BE2C (cell line): ENCODE measurements at regions not wholly inside any gene's neighbourhood (a gene's known extent, or its start where the extent isn't known, plus 50 kb on each side); places are given as distances from the start of the nearest gene placed in this dataset.

Experiments
- DNase-seq: peaks from one replicate; pipeline ENCODE4 v3.0.0-alpha.2; 2020
- H3K27me3 ChIP-seq: fragments of 250-450 bp; sonication (Bioruptor Pico); 2 replicates; pipeline ENCODE4 v1.5.1; 2020; ENCODE audit warnings: mild to moderate bottlenecking
- H3K36me3 ChIP-seq: fragments of 250-450 bp; sonication (Bioruptor Pico); 2 replicates; pipeline ENCODE4 v1.5.1; 2020; ENCODE audit warnings: mild to moderate bottlenecking
- H3K4me1 ChIP-seq: fragments of 250-450 bp; sonication (Bioruptor Pico); 2 replicates; pipeline ENCODE4 v1.5.1; 2020
- H3K4me3 ChIP-seq: 2 replicates; pipeline ENCODE4 v1.5.1; 2011; ENCODE audit warnings: low read depth, low read length
- H3K9me3 ChIP-seq: fragments of 250-450 bp; sonication (Bioruptor Pico); 2 replicates; pipeline ENCODE4 v1.5.1; 2020
- CTCF ChIP-seq: IDR thresholded peaks from 2 replicates; pipeline ENCODE4 v1.5.1; 2012; ENCODE audit warnings: mild to moderate bottlenecking, low read depth, low read length

- DNase-seq: no peak
- TF ChIP-seq CTCF: no peak
- no peaks in the 10 kb centered on the region for H3K27me3 ChIP-seq
- H3K36me3 ChIP-seq: no peaks in the 10 kb centered on the region
- no peak overlapping the region for H3K4me3 ChIP-seq
- no peaks in the 10 kb centered on the region for H3K9me3 ChIP-seq
- H3K4me1 ChIP-seq: no peaks in the 10 kb centered on the region
Measured at GRCh38 chr10:125444790-125445189, 238.2 kb downstream of the TEX36 start.

GRCh38 chr10:125442856-125443540 lies 240.0 kb downstream of the TEX36 start:
- no peak for DNase-seq
- H3K4me1 ChIP-seq: no peaks in the 10 kb centered on the region
- H3K9me3 ChIP-seq: no peaks in the 10 kb centered on the region
- H3K36me3 ChIP-seq: no peaks in the 10 kb centered on the region
- TF ChIP-seq CTCF: no peak
- H3K4me3 ChIP-seq: no peak overlapping the region
- no peaks in the 10 kb centered on the region for H3K27me3 ChIP-seq

- no peak for TF ChIP-seq CTCF
- Histone ChIP-seq H3K36me3 (no peaks in the 10 kb centered on the region), H3K4me3 (no peak overlapping the region), H3K4me1 (no peaks in the 10 kb centered on the region), H3K27me3 (no peaks in the 10 kb centered on the region), H3K9me3 (no peaks in the 10 kb centered on the region)
- no peak for DNase-seq
Measured at GRCh38 chr10:125441151-125441550, 241.8 kb downstream of the TEX36 start.

- no peaks in the 10 kb centered on the region for H3K27me3 ChIP-seq
- no peaks in the 10 kb centered on the region for H3K36me3 ChIP-seq
- DNase-seq: no peak
- no peaks in the 10 kb centered on the region for H3K9me3 ChIP-seq
- H3K4me3 ChIP-seq: no peak overlapping the region
- no peak for TF ChIP-seq CTCF
- H3K4me1 ChIP-seq: no peaks in the 10 kb centered on the region
Measured at GRCh38 chr10:125431149-125431548, 251.8 kb downstream of the TEX36 start.

GRCh38 chr10:125428054-125428453 lies 254.9 kb downstream of the TEX36 start:
- Histone ChIP-seq H3K4me1 (no peaks in the 10 kb centered on the region), H3K27me3 (no peaks in the 10 kb centered on the region), H3K36me3 (no peaks in the 10 kb centered on the region), H3K4me3 (no peak overlapping the region), H3K9me3 (no peaks in the 10 kb centered on the region)
- no peak for DNase-seq
- no peak for TF ChIP-seq CTCF

- no peaks in the 10 kb centered on the region for H3K27me3 ChIP-seq
- H3K36me3 ChIP-seq: no peaks in the 10 kb centered on the region
- DNase-seq: no peak
- TF ChIP-seq CTCF: no peak
- H3K4me1 ChIP-seq: no peaks in the 10 kb centered on the region
- no peak overlapping the region for H3K4me3 ChIP-seq
- H3K9me3 ChIP-seq: no peaks in the 10 kb centered on the region
Measured at GRCh38 chr10:125424191-125424847, 258.6 kb downstream of the TEX36 start.
